ENCODE measurements at regions not wholly inside any gene's neighbourhood (a gene's known extent, or its start where the extent isn't known, plus 50 kb on each side); places are given as distances from the start of the nearest gene placed in this dataset.

GRCh38 chr21:24945910-24946309, 661.4 kb downstream of the MRPL39 start:
- ChIA-PET POLR2A (no interaction called here), CTCF (no interaction called here)
- Histone ChIP-seq H3K27ac (ENCODE audit: insufficient read depth in 1 of 2, low read depth in 1 of 2, low read length in 2 of 2, poor library complexity in 1 of 2, severe bottlenecking in 2 of 2) (no peak overlapping the region), H3K4me1 (ENCODE audit: control extremely low read depth in 1 of 4, control insufficient read depth in 4 of 4, insufficient read depth in 4 of 4, low read length in 3 of 4) (no peaks in the 10 kb centered on the region), H3K4me3 (ENCODE audit: control insufficient read depth in 1 of 7, extremely low read depth in 1 of 7, insufficient read depth in 4 of 7, low read depth in 2 of 7, low read length in 6 of 7) (no peak overlapping the region), H3K36me3 (ENCODE audit: control insufficient read depth in 4 of 4, insufficient read depth in 4 of 4, low read length in 3 of 4) (no peaks in the 10 kb centered on the region), H3K27me3 (replicated peaks in 2 of 5; ENCODE audit: control insufficient read depth in 4 of 5, insufficient read depth in 5 of 5, low read length in 4 of 5) (no peaks in the 10 kb centered on the region), H3K9me3 (ENCODE audit: control extremely low read depth in 1 of 5, control insufficient read depth in 4 of 5, insufficient read depth in 2 of 5, low read depth in 1 of 5, low read length in 4 of 5) (no peaks in the 10 kb centered on the region)
- DNase-seq, result no peak

- WGBS (ENCODE audit: insufficient coverage), result 78% methylated on average over 3 of the region's 4 CpGs
- POLR2A ChIA-PET, result no interaction called here
These were observed 665.7 kb downstream of the MRPL39 start for GRCh38 chr21:24941316-24942185.

GRCh38 chr21:24939291-24939690, 668.0 kb downstream of the MRPL39 start:
- POLR2A ChIA-PET, result no interaction called here
- Histone ChIP-seq H3K27me3 (replicated peaks in 2 of 5; ENCODE audit: control insufficient read depth in 4 of 5, insufficient read depth in 5 of 5, low read length in 4 of 5) (no peaks in the 10 kb centered on the region), H3K9me3 (ENCODE audit: control extremely low read depth in 1 of 5, control insufficient read depth in 4 of 5, insufficient read depth in 2 of 5, low read depth in 1 of 5, low read length in 4 of 5) (no peaks in the 10 kb centered on the region), H3K27ac (ENCODE audit: insufficient read depth in 1 of 2, low read depth in 1 of 2, low read length in 2 of 2, poor library complexity in 1 of 2, severe bottlenecking in 2 of 2) (no peak overlapping the region), H3K36me3 (ENCODE audit: control insufficient read depth in 4 of 4, insufficient read depth in 4 of 4, low read length in 3 of 4) (no peaks in the 10 kb centered on the region), H3K4me3 (ENCODE audit: control insufficient read depth in 1 of 7, extremely low read depth in 1 of 7, insufficient read depth in 4 of 7, low read depth in 2 of 7, low read length in 6 of 7) (no peak overlapping the region), H3K4me1 (ENCODE audit: control extremely low read depth in 1 of 4, control insufficient read depth in 4 of 4, insufficient read depth in 4 of 4, low read length in 3 of 4) (no peaks in the 10 kb centered on the region)
- CTCF ChIA-PET, result no interaction called here
- WGBS (ENCODE audit: insufficient coverage), result 92% methylated on average over 1 of the region's 1 CpG
- DNase-seq, result no peak

More at GRCh38 chr21:24941316-24942185, 665.7 kb downstream of the MRPL39 start:
- Histone ChIP-seq H3K27ac (ENCODE audit: insufficient read depth in 1 of 2, low read depth in 1 of 2, low read length in 2 of 2, poor library complexity in 1 of 2, severe bottlenecking in 2 of 2) (no peak overlapping the region), H3K36me3 (ENCODE audit: control insufficient read depth in 4 of 4, insufficient read depth in 4 of 4, low read length in 3 of 4) (no peaks in the 10 kb centered on the region), H3K4me3 (ENCODE audit: control insufficient read depth in 1 of 7, extremely low read depth in 1 of 7, insufficient read depth in 4 of 7, low read depth in 2 of 7, low read length in 6 of 7) (no peak overlapping the region), H3K4me1 (ENCODE audit: control extremely low read depth in 1 of 4, control insufficient read depth in 4 of 4, insufficient read depth in 4 of 4, low read length in 3 of 4) (no peaks in the 10 kb centered on the region), H3K27me3 (replicated peaks in 2 of 5; ENCODE audit: control insufficient read depth in 4 of 5, insufficient read depth in 5 of 5, low read length in 4 of 5) (no peaks in the 10 kb centered on the region), H3K9me3 (ENCODE audit: control extremely low read depth in 1 of 5, control insufficient read depth in 4 of 5, insufficient read depth in 2 of 5, low read depth in 1 of 5, low read length in 4 of 5) (no peaks in the 10 kb centered on the region)
- no peak for DNase-seq
- CTCF ChIA-PET, result no interaction called here

GRCh38 chr21:24938573-24938972, 668.7 kb downstream of the MRPL39 start:
- WGBS (ENCODE audit: insufficient coverage), result 90% methylated on average over 5 of the region's 5 CpGs
- no peak overlapping the region for H3K27ac ChIP-seq (ENCODE audit: insufficient read depth in 1 of 2, low read depth in 1 of 2, low read length in 2 of 2, poor library complexity in 1 of 2, severe bottlenecking in 2 of 2)
- H3K27me3 ChIP-seq (replicated peaks in 2 of 5; ENCODE audit: control insufficient read depth in 4 of 5, insufficient read depth in 5 of 5, low read length in 4 of 5), result no peaks in the 10 kb centered on the region
- H3K36me3 ChIP-seq (ENCODE audit: control insufficient read depth in 4 of 4, insufficient read depth in 4 of 4, low read length in 3 of 4), result no peaks in the 10 kb centered on the region
- DNase-seq, result peak in 1 of 3 donors; percentile 2
- POLR2A ChIA-PET, result no interaction called here
- CTCF ChIA-PET, result no interaction called here
- no peak overlapping the region for H3K4me3 ChIP-seq (ENCODE audit: control insufficient read depth in 1 of 7, extremely low read depth in 1 of 7, insufficient read depth in 4 of 7, low read depth in 2 of 7, low read length in 6 of 7)
- no peaks in the 10 kb centered on the region for H3K9me3 ChIP-seq (ENCODE audit: control extremely low read depth in 1 of 5, control insufficient read depth in 4 of 5, insufficient read depth in 2 of 5, low read depth in 1 of 5, low read length in 4 of 5)
- no peaks in the 10 kb centered on the region for H3K4me1 ChIP-seq (ENCODE audit: control extremely low read depth in 1 of 4, control insufficient read depth in 4 of 4, insufficient read depth in 4 of 4, low read length in 3 of 4)

DNA sequence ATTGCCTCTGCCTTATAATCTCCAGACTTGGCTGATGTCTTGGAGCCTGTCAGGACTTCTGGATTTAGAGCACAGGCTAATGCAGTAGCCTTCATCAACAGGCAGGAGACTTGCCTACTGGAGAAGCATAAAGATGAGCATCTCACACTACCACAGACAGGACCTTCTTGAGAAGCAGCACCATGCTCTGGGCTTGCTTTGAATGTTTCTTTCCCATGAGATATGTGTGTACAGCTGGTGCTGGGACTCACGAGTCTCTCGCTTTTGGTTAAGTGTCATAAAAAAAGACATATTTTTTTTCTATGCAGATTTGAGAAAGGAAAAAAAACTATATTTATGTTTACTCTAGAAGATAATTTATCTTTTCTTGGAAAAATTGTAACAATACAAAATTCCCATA, 671.3 kb downstream of the MRPL39 start:
- CTCF ChIA-PET, result no interaction called here
- H3K27ac ChIP-seq (ENCODE audit: insufficient read depth in 1 of 2, low read depth in 1 of 2, low read length in 2 of 2, poor library complexity in 1 of 2, severe bottlenecking in 2 of 2), result no peak overlapping the region
- DNase-seq, result no peak
- POLR2A ChIA-PET, result no interaction called here
- WGBS (ENCODE audit: insufficient coverage), result no CpG with 5 or more reads among the region's 2 CpGs
- no peaks in the 10 kb centered on the region for H3K27me3 ChIP-seq (replicated peaks in 2 of 5; ENCODE audit: control insufficient read depth in 4 of 5, insufficient read depth in 5 of 5, low read length in 4 of 5)
- H3K36me3 ChIP-seq (ENCODE audit: control insufficient read depth in 4 of 4, insufficient read depth in 4 of 4, low read length in 3 of 4), result no peaks in the 10 kb centered on the region
- no peak overlapping the region for H3K4me3 ChIP-seq (ENCODE audit: control insufficient read depth in 1 of 7, extremely low read depth in 1 of 7, insufficient read depth in 4 of 7, low read depth in 2 of 7, low read length in 6 of 7)
- no peaks in the 10 kb centered on the region for H3K9me3 ChIP-seq (ENCODE audit: control extremely low read depth in 1 of 5, control insufficient read depth in 4 of 5, insufficient read depth in 2 of 5, low read depth in 1 of 5, low read length in 4 of 5)
- H3K4me1 ChIP-seq (ENCODE audit: control extremely low read depth in 1 of 4, control insufficient read depth in 4 of 4, insufficient read depth in 4 of 4, low read length in 3 of 4), result no peaks in the 10 kb centered on the region

- 100% methylated on average over 1 of the region's 1 CpG for WGBS (ENCODE audit: insufficient coverage)
- ChIA-PET CTCF (no interaction called here), POLR2A (no interaction called here)
- Histone ChIP-seq H3K4me1 (ENCODE audit: control extremely low read depth in 1 of 4, control insufficient read depth in 4 of 4, insufficient read depth in 4 of 4, low read length in 3 of 4) (no peaks in the 10 kb centered on the region), H3K27ac (ENCODE audit: insufficient read depth in 1 of 2, low read depth in 1 of 2, low read length in 2 of 2, poor library complexity in 1 of 2, severe bottlenecking in 2 of 2) (no peak overlapping the region), H3K27me3 (replicated peaks in 2 of 5; ENCODE audit: control insufficient read depth in 4 of 5, insufficient read depth in 5 of 5, low read length in 4 of 5) (no peaks in the 10 kb centered on the region), H3K9me3 (ENCODE audit: control extremely low read depth in 1 of 5, control insufficient read depth in 4 of 5, insufficient read depth in 2 of 5, low read depth in 1 of 5, low read length in 4 of 5) (no peaks in the 10 kb centered on the region), H3K36me3 (ENCODE audit: control insufficient read depth in 4 of 4, insufficient read depth in 4 of 4, low read length in 3 of 4) (no peaks in the 10 kb centered on the region), H3K4me3 (ENCODE audit: control insufficient read depth in 1 of 7, extremely low read depth in 1 of 7, insufficient read depth in 4 of 7, low read depth in 2 of 7, low read length in 6 of 7) (no peak overlapping the region)
- DNase-seq, result no peak
These were observed 696.7 kb downstream of the MRPL39 start for GRCh38 chr21:24910591-24910990.

DNA sequence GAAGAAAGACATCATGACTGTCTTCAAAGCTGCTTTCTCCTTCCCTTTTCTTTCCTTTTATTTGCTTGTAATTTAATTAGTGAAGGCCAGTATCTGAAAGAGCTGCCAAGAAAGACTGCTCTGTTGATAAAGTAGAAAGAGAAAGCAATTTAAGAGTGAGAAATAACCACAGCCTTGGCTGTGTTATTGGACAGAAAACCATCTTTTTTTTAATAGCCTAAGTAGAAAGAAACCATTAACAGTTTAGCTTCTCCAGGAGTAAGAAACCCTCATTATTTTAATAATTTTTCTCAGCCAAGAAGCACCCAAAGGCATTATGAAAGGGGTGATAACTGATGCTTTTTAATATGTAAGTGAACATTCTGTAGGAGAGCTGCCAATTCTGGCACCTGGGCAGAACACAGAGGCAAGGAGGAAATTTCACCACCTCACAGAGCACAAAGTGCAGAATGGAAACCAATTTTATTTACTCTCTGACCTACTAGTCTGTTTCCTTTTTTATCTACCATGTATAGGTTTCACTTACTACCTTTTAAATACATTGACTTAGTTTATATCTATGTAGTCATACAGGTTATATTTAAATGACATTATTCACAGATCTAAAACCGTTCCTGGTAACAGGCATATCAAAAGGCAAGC, 703.2 kb downstream of the MRPL39 start:
- ChIA-PET POLR2A (no interaction called here), CTCF (no interaction called here)
- H3K9me3 ChIP-seq (ENCODE audit: control extremely low read depth in 1 of 5, control insufficient read depth in 4 of 5, insufficient read depth in 2 of 5, low read depth in 1 of 5, low read length in 4 of 5), result no peaks in the 10 kb centered on the region
- no peaks in the 10 kb centered on the region for H3K27me3 ChIP-seq (replicated peaks in 2 of 5; ENCODE audit: control insufficient read depth in 4 of 5, insufficient read depth in 5 of 5, low read length in 4 of 5)
- H3K4me1 ChIP-seq (ENCODE audit: control extremely low read depth in 1 of 4, control insufficient read depth in 4 of 4, insufficient read depth in 4 of 4, low read length in 3 of 4), result no peaks in the 10 kb centered on the region
- no peaks in the 10 kb centered on the region for H3K36me3 ChIP-seq (ENCODE audit: control insufficient read depth in 4 of 4, insufficient read depth in 4 of 4, low read length in 3 of 4)
- no peak overlapping the region for H3K27ac ChIP-seq (ENCODE audit: insufficient read depth in 1 of 2, low read depth in 1 of 2, low read length in 2 of 2, poor library complexity in 1 of 2, severe bottlenecking in 2 of 2)
- H3K4me3 ChIP-seq (ENCODE audit: control insufficient read depth in 1 of 7, extremely low read depth in 1 of 7, insufficient read depth in 4 of 7, low read depth in 2 of 7, low read length in 6 of 7), result no peak overlapping the region
- WGBS (ENCODE audit: insufficient coverage), result no CpG with 5 or more reads among the region's 1 CpG
- no peak for DNase-seq
